ENCODE measurements at regions not wholly inside any gene's neighbourhood (a gene's known extent, or its start where the extent isn't known, plus 50 kb on each side); places are given as distances from the start of the nearest gene placed in this dataset.

DNA sequence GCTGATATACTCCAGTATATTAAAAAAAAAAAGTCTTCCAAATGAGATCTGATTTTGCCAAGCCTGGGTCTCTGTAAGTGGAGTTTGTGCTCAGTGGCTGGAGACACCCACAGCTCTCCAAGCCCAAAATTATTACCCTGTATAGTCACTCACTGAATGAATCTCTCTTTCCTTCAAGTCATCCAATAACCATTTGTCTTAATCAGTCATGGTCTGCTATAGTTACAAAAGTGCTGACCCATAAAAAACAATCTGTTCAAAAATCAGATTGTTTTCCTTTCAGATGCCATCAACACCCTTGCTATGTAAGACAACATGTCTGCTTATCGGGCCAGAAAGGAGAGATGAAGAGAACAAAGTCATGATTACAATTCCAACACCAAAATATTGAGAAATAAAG is 159.4 kb upstream of the FST start:
- peaks cover 0 to under 1% (median 0%) of the 10 kb centered on the region in 4 donors for H3K9me3 ChIP-seq
- no peaks in the 10 kb centered on the region for H3K4me1 ChIP-seq
- ATAC-seq (ENCODE audit: low FRiP score in 2 of 2) (no peak), DNase-seq (no peak)
- 77 to 89% methylated on average over 1 of the region's 1 CpG for WGBS, 2 donors
- H3K27me3 ChIP-seq, result no peaks in the 10 kb centered on the region
- TF ChIP-seq POLR2A (IDR thresholded peaks at IDR 0.05) (no peak), POLR2AphosphoS5 (IDR thresholded peaks at IDR 0.05) (no peak), EP300 (IDR thresholded peaks at IDR 0.05) (no peak)
- TF ChIP-seq, protein P1, sequence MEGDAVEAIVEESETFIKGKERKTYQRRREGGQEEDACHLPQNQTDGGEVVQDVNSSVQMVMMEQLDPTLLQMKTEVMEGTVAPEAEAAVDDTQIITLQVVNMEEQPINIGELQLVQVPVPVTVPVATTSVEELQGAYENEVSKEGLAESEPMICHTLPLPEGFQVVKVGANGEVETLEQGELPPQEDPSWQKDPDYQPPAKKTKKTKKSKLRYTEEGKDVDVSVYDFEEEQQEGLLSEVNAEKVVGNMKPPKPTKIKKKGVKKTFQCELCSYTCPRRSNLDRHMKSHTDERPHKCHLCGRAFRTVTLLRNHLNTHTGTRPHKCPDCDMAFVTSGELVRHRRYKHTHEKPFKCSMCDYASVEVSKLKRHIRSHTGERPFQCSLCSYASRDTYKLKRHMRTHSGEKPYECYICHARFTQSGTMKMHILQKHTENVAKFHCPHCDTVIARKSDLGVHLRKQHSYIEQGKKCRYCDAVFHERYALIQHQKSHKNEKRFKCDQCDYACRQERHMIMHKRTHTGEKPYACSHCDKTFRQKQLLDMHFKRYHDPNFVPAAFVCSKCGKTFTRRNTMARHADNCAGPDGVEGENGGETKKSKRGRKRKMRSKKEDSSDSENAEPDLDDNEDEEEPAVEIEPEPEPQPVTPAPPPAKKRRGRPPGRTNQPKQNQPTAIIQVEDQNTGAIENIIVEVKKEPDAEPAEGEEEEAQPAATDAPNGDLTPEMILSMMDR (IDR thresholded peaks at IDR 0.05), result no peak
- no peak overlapping the region for H3K27ac ChIP-seq
- H3K4me3 ChIP-seq, result no peak overlapping the region
- H3K36me3 ChIP-seq, result no peaks in the 10 kb centered on the region

DNA sequence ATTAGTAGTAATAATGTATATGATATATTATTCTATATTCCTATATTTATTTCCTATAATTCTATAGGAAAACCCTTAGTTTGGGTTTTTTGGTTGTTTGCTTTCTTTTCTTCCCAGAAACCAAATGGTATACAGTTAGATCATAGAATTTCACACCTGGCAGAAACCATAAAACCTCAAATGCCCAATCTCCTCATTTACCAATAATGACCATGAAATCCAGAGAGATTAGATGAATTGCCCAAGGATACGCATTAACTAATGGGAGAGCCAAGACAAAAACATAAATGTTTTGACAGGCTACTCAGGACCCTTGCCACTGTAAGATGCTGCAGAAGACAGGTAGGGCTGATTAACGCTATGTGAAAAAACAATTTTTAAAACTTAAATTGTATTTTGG is 158.7 kb upstream of the FST start:
- H3K36me3 ChIP-seq, result no peaks in the 10 kb centered on the region
- DNase-seq (no peak), ATAC-seq (ENCODE audit: low FRiP score in 2 of 2) (no peak)
- no peak overlapping the region for H3K4me3 ChIP-seq
- no peak for TF ChIP-seq POLR2AphosphoS5 (IDR thresholded peaks at IDR 0.05)
- no peak for TF ChIP-seq POLR2A (IDR thresholded peaks at IDR 0.05)
- TF ChIP-seq EP300 (IDR thresholded peaks at IDR 0.05), result no peak
- TF ChIP-seq, protein P1 (IDR thresholded peaks at IDR 0.05), result no peak
- no peaks in the 10 kb centered on the region for H3K27me3 ChIP-seq
- 96 to 99% methylated on average over 2 of the region's 2 CpGs for WGBS, 2 donors
- no peaks in the 10 kb centered on the region for H3K4me1 ChIP-seq
- H3K9me3 ChIP-seq, result no peaks in the 10 kb centered on the region
- H3K27ac ChIP-seq, result no peak overlapping the region

DNA sequence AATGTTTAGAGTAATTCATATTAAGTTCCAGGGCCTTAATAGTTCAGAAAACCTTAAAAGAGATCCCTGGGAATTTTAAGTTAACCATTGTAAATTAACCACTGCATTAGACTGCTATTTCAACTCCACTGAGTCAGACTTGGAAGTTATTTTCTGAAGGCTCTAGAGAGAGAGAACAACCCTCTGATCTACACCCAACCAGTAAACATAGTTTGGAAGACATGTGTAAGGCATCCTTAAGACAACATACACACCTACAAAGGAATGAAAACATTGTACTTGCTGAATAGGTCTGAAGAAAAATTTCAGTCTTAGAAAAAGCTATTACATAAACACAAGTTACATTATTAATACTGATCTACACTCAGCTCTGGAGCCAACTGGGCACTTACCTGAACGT is 158.2 kb upstream of the FST start:
- H3K27me3 ChIP-seq, result no peaks in the 10 kb centered on the region
- no peaks in the 10 kb centered on the region for H3K36me3 ChIP-seq
- H3K27ac ChIP-seq, result no peak overlapping the region
- H3K4me1 ChIP-seq, result no peaks in the 10 kb centered on the region
- DNase-seq (no peak), ATAC-seq (ENCODE audit: low FRiP score in 2 of 2) (no peak)
- no peaks in the 10 kb centered on the region for H3K9me3 ChIP-seq
- TF ChIP-seq POLR2A (IDR thresholded peaks at IDR 0.05), result no peak
- no peak for TF ChIP-seq EP300 (IDR thresholded peaks at IDR 0.05)
- no peak for TF ChIP-seq POLR2AphosphoS5 (IDR thresholded peaks at IDR 0.05)
- TF ChIP-seq, protein P1 (IDR thresholded peaks at IDR 0.05), result no peak
- WGBS, 2 donors, result 48 to 79% methylated on average over 1 of the region's 1 CpG
- no peak overlapping the region for H3K4me3 ChIP-seq

DNA sequence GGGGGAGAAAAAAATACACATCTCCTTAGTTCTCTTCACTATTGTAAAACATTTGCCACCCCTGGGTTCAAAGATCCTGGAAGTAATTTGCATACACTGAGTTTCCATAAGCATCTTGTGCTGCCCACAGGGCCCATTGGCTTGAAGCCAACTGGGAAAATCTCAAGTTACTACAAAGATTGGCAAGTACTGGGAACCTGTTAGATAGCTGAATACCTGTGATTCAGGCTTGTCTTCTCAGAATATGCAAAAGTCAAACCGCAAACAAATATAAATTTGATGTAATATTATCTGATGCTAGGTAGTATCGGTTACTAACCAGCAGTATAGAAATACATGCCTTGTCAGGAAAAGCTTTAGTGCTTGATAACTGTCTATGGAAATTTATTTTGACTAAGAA is 156.9 kb upstream of the FST start:
- no peaks in the 10 kb centered on the region for H3K4me1 ChIP-seq
- no peaks in the 10 kb centered on the region for H3K27me3 ChIP-seq
- TF ChIP-seq, protein P1 (IDR thresholded peaks at IDR 0.05), result no peak
- TF ChIP-seq EP300 (IDR thresholded peaks at IDR 0.05), result no peak
- TF ChIP-seq POLR2AphosphoS5 (IDR thresholded peaks at IDR 0.05), result no peak
- no peak for TF ChIP-seq POLR2A (IDR thresholded peaks at IDR 0.05)
- no peak overlapping the region for H3K4me3 ChIP-seq
- WGBS, 2 donors, result 95 to 96% methylated on average over 2 of the region's 2 CpGs
- H3K9me3 ChIP-seq, result no peaks in the 10 kb centered on the region
- no peak for DNase-seq
- no peak for ATAC-seq (ENCODE audit: low FRiP score in 2 of 2)
- H3K36me3 ChIP-seq, result no peaks in the 10 kb centered on the region
- no peak overlapping the region for H3K27ac ChIP-seq

DNA sequence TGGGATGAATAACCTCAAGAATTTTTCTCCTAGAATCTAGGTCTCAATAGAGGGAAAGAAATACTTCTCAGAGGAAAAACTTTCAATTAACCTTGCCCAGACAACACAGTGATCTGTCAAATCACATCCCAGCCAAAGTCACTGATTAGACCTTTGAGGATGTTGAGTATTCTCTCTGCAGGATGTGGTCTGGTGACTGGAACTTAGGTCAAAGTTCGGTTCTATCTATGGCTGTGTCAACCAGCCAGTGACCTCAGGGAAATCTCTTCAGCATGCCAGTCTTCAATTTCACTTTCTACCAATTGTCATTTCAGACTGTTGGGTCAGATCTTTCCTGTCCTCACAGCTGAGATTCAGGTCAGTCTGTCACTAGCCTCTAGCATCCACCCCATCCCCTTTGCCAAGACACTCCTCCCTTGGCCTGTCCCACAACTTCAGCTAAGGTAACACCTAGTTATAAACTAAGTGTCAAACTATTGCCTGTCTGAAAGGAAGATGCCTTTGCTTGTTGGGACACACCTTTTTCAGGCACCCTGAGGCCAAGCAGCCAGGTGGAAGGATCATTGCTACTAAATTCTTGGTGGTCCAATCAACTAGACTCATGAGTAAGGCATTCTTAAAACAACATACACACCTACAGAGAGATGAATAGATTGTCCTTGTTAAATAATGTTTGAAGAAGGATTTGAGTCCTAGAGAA is 156.3 kb upstream of the FST start:
- H3K9me3 ChIP-seq, result no peaks in the 10 kb centered on the region
- no peak overlapping the region for H3K4me3 ChIP-seq
- DNase-seq (no peak), ATAC-seq (ENCODE audit: low FRiP score in 2 of 2) (no peak)
- H3K4me1 ChIP-seq, result no peaks in the 10 kb centered on the region
- WGBS, 2 donors, result 67% methylated on average over 1 of the region's 1 CpG
- no peaks in the 10 kb centered on the region for H3K36me3 ChIP-seq
- H3K27ac ChIP-seq, result no peak overlapping the region
- no peaks in the 10 kb centered on the region for H3K27me3 ChIP-seq
- TF ChIP-seq POLR2A (IDR thresholded peaks at IDR 0.05) (no peak), POLR2AphosphoS5 (IDR thresholded peaks at IDR 0.05) (no peak), EP300 (IDR thresholded peaks at IDR 0.05) (no peak)
- TF ChIP-seq, protein P1 (IDR thresholded peaks at IDR 0.05), result no peak
